ENCODE measurements at regions not wholly inside any gene's neighbourhood (a gene's known extent, or its start where the extent isn't known, plus 50 kb on each side); places are given as distances from the start of the nearest gene placed in this dataset.
"Not testable (repeated sequence)": the region's sequence is repeated elsewhere in the genome, so short reads cannot be mapped to it uniquely, and the experiment has no call there.

- no peak overlapping the region for H3K4me2 ChIP-seq
- H3K4me1 ChIP-seq (ENCODE audit: low read depth, poor library complexity, severe bottlenecking): no peaks in the 10 kb centered on the region
- no peak overlapping the region for H2AFZ ChIP-seq (ENCODE audit: low read depth)
- no peaks in the 10 kb centered on the region for H4K20me1 ChIP-seq (ENCODE audit: insufficient read depth)
- no peak overlapping the region for H3K27ac ChIP-seq
- H3K4me3 ChIP-seq (IDR thresholded peaks at IDR 0.05; ENCODE audit: insufficient read depth, low read depth, low read length): no peak overlapping the region
- no peaks in the 10 kb centered on the region for H3K27me3 ChIP-seq (ENCODE audit: insufficient read depth, low read depth)
- no peak overlapping the region for H3K9ac ChIP-seq
- TF ChIP-seq, protein P1, sequence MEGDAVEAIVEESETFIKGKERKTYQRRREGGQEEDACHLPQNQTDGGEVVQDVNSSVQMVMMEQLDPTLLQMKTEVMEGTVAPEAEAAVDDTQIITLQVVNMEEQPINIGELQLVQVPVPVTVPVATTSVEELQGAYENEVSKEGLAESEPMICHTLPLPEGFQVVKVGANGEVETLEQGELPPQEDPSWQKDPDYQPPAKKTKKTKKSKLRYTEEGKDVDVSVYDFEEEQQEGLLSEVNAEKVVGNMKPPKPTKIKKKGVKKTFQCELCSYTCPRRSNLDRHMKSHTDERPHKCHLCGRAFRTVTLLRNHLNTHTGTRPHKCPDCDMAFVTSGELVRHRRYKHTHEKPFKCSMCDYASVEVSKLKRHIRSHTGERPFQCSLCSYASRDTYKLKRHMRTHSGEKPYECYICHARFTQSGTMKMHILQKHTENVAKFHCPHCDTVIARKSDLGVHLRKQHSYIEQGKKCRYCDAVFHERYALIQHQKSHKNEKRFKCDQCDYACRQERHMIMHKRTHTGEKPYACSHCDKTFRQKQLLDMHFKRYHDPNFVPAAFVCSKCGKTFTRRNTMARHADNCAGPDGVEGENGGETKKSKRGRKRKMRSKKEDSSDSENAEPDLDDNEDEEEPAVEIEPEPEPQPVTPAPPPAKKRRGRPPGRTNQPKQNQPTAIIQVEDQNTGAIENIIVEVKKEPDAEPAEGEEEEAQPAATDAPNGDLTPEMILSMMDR (conservative IDR thresholded peaks at IDR 0.05; ENCODE audit: low read depth, low read length): no peak
- H3K79me2 ChIP-seq (ENCODE audit: insufficient read depth, low read depth): no peaks in the 10 kb centered on the region
- H3K36me3 ChIP-seq (ENCODE audit: insufficient read depth): no peaks in the 10 kb centered on the region
These were observed 391.4 kb upstream of the FRG2C start for GRCh38 chr3:75272691-75273090.

- H3K27ac ChIP-seq; H3K9ac ChIP-seq; H3K4me1 ChIP-seq (ENCODE audit: low read depth, poor library complexity, severe bottlenecking); H4K20me1 ChIP-seq (ENCODE audit: insufficient read depth); H3K79me2 ChIP-seq (ENCODE audit: insufficient read depth, low read depth); H2AFZ ChIP-seq (ENCODE audit: low read depth); H3K36me3 ChIP-seq (ENCODE audit: insufficient read depth); H3K27me3 ChIP-seq (ENCODE audit: insufficient read depth, low read depth); H3K4me2 ChIP-seq; H3K4me3 ChIP-seq (IDR thresholded peaks at IDR 0.05; ENCODE audit: insufficient read depth, low read depth, low read length): not testable (repeated sequence)
These were observed 378.5 kb upstream of the FRG2C start for GRCh38 chr3:75285531-75286148.

DNA sequence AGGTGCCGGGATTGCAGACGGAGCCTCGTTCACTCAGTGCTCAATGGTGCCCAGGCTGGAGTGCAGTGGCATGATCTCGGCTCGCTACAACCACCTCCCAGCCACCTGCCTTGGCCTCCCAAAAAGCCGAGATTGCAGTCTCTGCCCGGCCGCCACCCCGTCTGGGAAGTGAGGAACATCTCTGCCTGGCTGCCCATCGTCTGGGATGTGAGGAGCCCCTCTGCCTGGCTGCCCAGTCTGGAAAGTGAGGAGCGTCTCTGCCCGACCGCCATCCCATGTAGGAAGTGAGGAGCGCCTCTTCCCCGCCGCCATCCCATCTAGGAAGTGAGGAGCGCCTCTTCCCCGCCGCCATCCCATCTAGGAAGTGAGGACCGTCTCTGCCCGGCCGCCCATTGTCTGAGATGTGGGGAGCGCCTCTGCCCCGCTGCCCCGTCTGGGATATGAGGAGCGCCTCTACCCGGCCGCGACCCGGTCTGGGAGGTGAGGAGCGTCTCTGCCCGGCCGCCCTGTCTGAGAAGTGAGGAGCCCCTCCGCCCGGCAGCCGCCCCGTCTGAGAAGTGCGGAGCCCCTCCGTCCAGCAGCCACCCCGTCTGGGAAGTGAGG is 375.1 kb upstream of the FRG2C start:
- H3K4me1 ChIP-seq (ENCODE audit: low read depth, poor library complexity, severe bottlenecking); H3K79me2 ChIP-seq (ENCODE audit: insufficient read depth, low read depth); H3K27ac ChIP-seq; H4K20me1 ChIP-seq (ENCODE audit: insufficient read depth); H3K9ac ChIP-seq; H2AFZ ChIP-seq (ENCODE audit: low read depth); H3K4me3 ChIP-seq (IDR thresholded peaks at IDR 0.05; ENCODE audit: insufficient read depth, low read depth, low read length); H3K36me3 ChIP-seq (ENCODE audit: insufficient read depth); H3K4me2 ChIP-seq; H3K27me3 ChIP-seq (ENCODE audit: insufficient read depth, low read depth): not testable (repeated sequence)

GRCh38 chr3:75294124-75294523 is 370.0 kb upstream of the FRG2C start:
- no peak overlapping the region for H3K4me2 ChIP-seq
- H3K9ac ChIP-seq: no peak overlapping the region
- H3K36me3 ChIP-seq (ENCODE audit: insufficient read depth): no peaks in the 10 kb centered on the region
- H3K4me1 ChIP-seq (ENCODE audit: low read depth, poor library complexity, severe bottlenecking): no peaks in the 10 kb centered on the region
- no peaks in the 10 kb centered on the region for H3K27me3 ChIP-seq (ENCODE audit: insufficient read depth, low read depth)
- TF ChIP-seq, protein P1 (conservative IDR thresholded peaks at IDR 0.05; ENCODE audit: low read depth, low read length): peak; percentile 53
- no peak overlapping the region for H3K4me3 ChIP-seq (IDR thresholded peaks at IDR 0.05; ENCODE audit: insufficient read depth, low read depth, low read length)
- H4K20me1 ChIP-seq (ENCODE audit: insufficient read depth): no peaks in the 10 kb centered on the region
- no peaks in the 10 kb centered on the region for H3K79me2 ChIP-seq (ENCODE audit: insufficient read depth, low read depth)
- no peak overlapping the region for H2AFZ ChIP-seq (ENCODE audit: low read depth)
- H3K27ac ChIP-seq: no peak overlapping the region

DNA sequence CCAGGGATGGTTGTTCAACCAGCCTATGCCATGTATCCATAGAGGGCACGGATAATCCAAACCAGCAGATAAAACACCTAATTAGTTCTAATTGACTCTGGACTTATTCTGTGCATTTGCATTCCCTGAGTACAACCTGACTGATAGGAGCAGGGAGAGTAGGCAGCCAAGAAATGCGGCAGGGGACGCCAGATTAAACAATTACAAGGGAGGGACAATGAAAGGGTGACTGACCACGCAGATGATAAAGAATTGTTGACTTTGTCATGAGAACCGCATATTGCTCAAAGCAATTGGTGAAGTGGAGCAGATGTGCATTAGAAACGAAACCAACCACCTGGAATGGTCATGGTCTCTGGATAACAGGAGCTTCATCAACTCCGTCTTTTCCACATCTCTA is 369.1 kb upstream of the FRG2C start:
- H4K20me1 ChIP-seq (ENCODE audit: insufficient read depth): no peaks in the 10 kb centered on the region

More for the DNA sequence above, 369.1 kb upstream of the FRG2C start:
- Histone ChIP-seq H3K27ac (no peak overlapping the region), H3K4me1 (ENCODE audit: low read depth, poor library complexity, severe bottlenecking) (no peaks in the 10 kb centered on the region), H3K4me2 (no peak overlapping the region), H3K79me2 (ENCODE audit: insufficient read depth, low read depth) (no peaks in the 10 kb centered on the region), H3K4me3 (IDR thresholded peaks at IDR 0.05; ENCODE audit: insufficient read depth, low read depth, low read length) (no peak overlapping the region), H3K36me3 (ENCODE audit: insufficient read depth) (no peaks in the 10 kb centered on the region), H3K9ac (no peak overlapping the region), H3K27me3 (ENCODE audit: insufficient read depth, low read depth) (no peaks in the 10 kb centered on the region), H2AFZ (ENCODE audit: low read depth) (no peak overlapping the region)
- TF ChIP-seq, protein P1 (conservative IDR thresholded peaks at IDR 0.05; ENCODE audit: low read depth, low read length): no peak
